Thoracic aorta (tissue), 2 donors: ENCODE measurements at regions not wholly inside any gene's neighbourhood (a gene's known extent, or its start where the extent isn't known, plus 50 kb on each side); places are given as distances from the start of the nearest gene placed in this dataset.

Experiments
- ATAC-seq: fragments of 150-250 bp; one replicate; pipeline ENCODE4 v1.8.0; 2017; ENCODE audit warnings: low read depth; ENCODE audit not compliant: insufficient number of reproducible peaks, low FRiP score
- DNase-seq: peaks from one replicate; pipeline ENCODE4 v3.0.0-alpha.2; 2020; ENCODE audit warnings: low spot score
- H3K27ac ChIP-seq, 2 donors: fragments of 200-600 bp; sonication (generic); 1 replicate in 1 of 2; 2 replicates in 1 of 2; pipeline ENCODE4 v1.5.1; 2016; ENCODE audit warnings: mild to moderate bottlenecking in 2 of 2, moderate library complexity in 2 of 2
- H3K27me3 ChIP-seq: fragments of 200-600 bp; sonication (generic); replicated peaks from 2 replicates; pipeline ENCODE4 v1.6.0; 2016; ENCODE audit warnings: mild to moderate bottlenecking; ENCODE audit not compliant: insufficient read depth
- H3K36me3 ChIP-seq: fragments of 200-600 bp; sonication (generic); one replicate; pipeline ENCODE4 v1.5.1; 2016
- H3K4me1 ChIP-seq, 2 donors: fragments of 200-600 bp; sonication (generic); 1 replicate in 1 of 2; 2 replicates in 1 of 2; pipeline versions ENCODE4 v1.5.1 to v1.6.0; 2016; ENCODE audit warnings: low read depth in 2 of 2, mild to moderate bottlenecking in 1 of 2; ENCODE audit not compliant: control insufficient read depth in 1 of 2
- H3K4me3 ChIP-seq: fragments of 200-600 bp; sonication (generic); 2 replicates; pipeline ENCODE4 v1.5.1; 2016; ENCODE audit warnings: mild to moderate bottlenecking
- H3K9me3 ChIP-seq: fragments of 200-600 bp; sonication (generic); 2 replicates; pipeline ENCODE4 v1.5.1; 2016
- CTCF ChIP-seq: fragments of 200-600 bp; sonication (generic); IDR thresholded peaks from one replicate; pipeline ENCODE4 v1.5.1; 2019; ENCODE audit warnings: antibody characterized with exemption

- H3K9me3 ChIP-seq, result peaks cover 3% of the 10 kb centered on the region
- no peaks in the 10 kb centered on the region for H3K36me3 ChIP-seq
- no peak overlapping the region for H3K27ac ChIP-seq
- no peaks in the 10 kb centered on the region for H3K27me3 ChIP-seq
- H3K4me1 ChIP-seq, result no peaks in the 10 kb centered on the region
- no peak for TF ChIP-seq CTCF
- no peak for ATAC-seq
- no peak for DNase-seq
- H3K4me3 ChIP-seq, result no peak overlapping the region
These were observed 213.5 kb upstream of the SULF2 start for GRCh38 chr20:47998736-47999135.

GRCh38 chr20:47995661-47996060 is 210.4 kb upstream of the SULF2 start:
- Histone ChIP-seq H3K4me3 (no peak overlapping the region), H3K27me3 (no peaks in the 10 kb centered on the region), H3K27ac (no peak overlapping the region), H3K36me3 (no peaks in the 10 kb centered on the region), H3K4me1 (no peaks in the 10 kb centered on the region), H3K9me3 (no peaks in the 10 kb centered on the region)
- DNase-seq (no peak), ATAC-seq (no peak)
- no peak for TF ChIP-seq CTCF

GRCh38 chr20:47993817-47994216 is 208.5 kb upstream of the SULF2 start:
- no peak for TF ChIP-seq CTCF
- Histone ChIP-seq H3K36me3 (no peaks in the 10 kb centered on the region), H3K4me3 (no peak overlapping the region), H3K27ac (no peak overlapping the region), H3K9me3 (no peaks in the 10 kb centered on the region), H3K27me3 (no peaks in the 10 kb centered on the region), H3K4me1 (no peaks in the 10 kb centered on the region)
- no peak for DNase-seq
- no peak for ATAC-seq

- ATAC-seq (no peak), DNase-seq (no peak)
- no peak overlapping the region for H3K4me3 ChIP-seq
- H3K36me3 ChIP-seq, result no peaks in the 10 kb centered on the region
- H3K4me1 ChIP-seq, result no peaks in the 10 kb centered on the region
- no peaks in the 10 kb centered on the region for H3K27me3 ChIP-seq
- H3K9me3 ChIP-seq, result no peaks in the 10 kb centered on the region
- TF ChIP-seq CTCF, result no peak
- no peak overlapping the region for H3K27ac ChIP-seq
These were observed 207.9 kb upstream of the SULF2 start for GRCh38 chr20:47993035-47993755.

- H3K36me3 ChIP-seq, result no peaks in the 10 kb centered on the region
- no peaks in the 10 kb centered on the region for H3K27me3 ChIP-seq
- no peak for TF ChIP-seq CTCF
- ATAC-seq (no peak), DNase-seq (no peak)
- H3K4me1 ChIP-seq, result no peaks in the 10 kb centered on the region
- no peak overlapping the region for H3K27ac ChIP-seq
- no peak overlapping the region for H3K4me3 ChIP-seq
- H3K9me3 ChIP-seq, result no peaks in the 10 kb centered on the region
These were observed 206.7 kb upstream of the SULF2 start for GRCh38 chr20:47991875-47992488.
